Natural killer cell (primary cell): ENCODE measurements at regions not wholly inside any gene's neighbourhood (a gene's known extent, or its start where the extent isn't known, plus 50 kb on each side); places are given as distances from the start of the nearest gene placed in this dataset.

Experiments
- ATAC-seq, 3 donors: fragments of 150-1000 bp in 2 of 3; fragments of 200-7000 bp in 1 of 3; cut with Tn5 transposase; 1 replicate in 1 of 3; 2 replicates in 2 of 3; pipeline ENCODE4 v1.10.0; 2021; ENCODE audit warnings: mild to moderate bottlenecking in 2 of 3, moderate library complexity in 2 of 3
- DNase-seq, 2 donors: peaks; one replicate each; pipeline versions ENCODE4 v3.0.0 to v3.0.0-alpha.2; 2013 to 2021; ENCODE audit warnings: mixed read lengths in 1 of 2
- H3K27ac ChIP-seq: one replicate; pipeline ENCODE4 v1.5.1; 2013; ENCODE audit warnings: mild to moderate bottlenecking, low read length
- H3K27me3 ChIP-seq: one replicate; pipeline ENCODE4 v1.6.1; 2013; ENCODE audit warnings: low read length; ENCODE audit not compliant: control insufficient read depth, insufficient read depth
- H3K36me3 ChIP-seq: one replicate; pipeline ENCODE4 v1.6.1; 2013; ENCODE audit warnings: low read length; ENCODE audit not compliant: control insufficient read depth, insufficient read depth
- H3K4me1 ChIP-seq: one replicate; pipeline ENCODE4 v1.6.1; 2013; ENCODE audit warnings: low read length; ENCODE audit not compliant: control insufficient read depth, insufficient read depth
- H3K4me3 ChIP-seq: one replicate; pipeline ENCODE4 v1.5.1; 2013; ENCODE audit warnings: low read length
- H3K9me3 ChIP-seq: one replicate; pipeline ENCODE4 v1.6.1; 2013; ENCODE audit warnings: low read length; ENCODE audit not compliant: control insufficient read depth, insufficient read depth
- H3K27ac Mint-ChIP-seq, 2 donors: one replicate each; pipeline ENCODE4 v1.8.0; 2022; ENCODE audit warnings: mild to moderate bottlenecking in 2 of 2, mixed read lengths in 2 of 2, moderate library complexity in 1 of 2
- H3K27me3 Mint-ChIP-seq, 2 donors: one replicate each; pipeline ENCODE4 v1.8.0; 2022; ENCODE audit warnings: low read depth in 2 of 2, mixed read lengths in 2 of 2
- H3K36me3 Mint-ChIP-seq: one replicate; pipeline ENCODE4 v1.8.0; 2022; ENCODE audit warnings: mixed read lengths
- H3K4me1 Mint-ChIP-seq, 2 donors: one replicate each; pipeline ENCODE4 v1.8.0; 2022; ENCODE audit warnings: mixed read lengths in 2 of 2
- H3K4me3 Mint-ChIP-seq: one replicate; pipeline ENCODE4 v1.8.0; 2022; ENCODE audit warnings: mild to moderate bottlenecking, moderate library complexity, mixed read lengths
- H3K9me3 Mint-ChIP-seq, 2 donors: one replicate each; pipeline ENCODE4 v1.8.0; 2022; ENCODE audit warnings: mixed read lengths in 2 of 2
- WGBS: methylation state at CpG from one replicate; pipeline ENCODE4 v1.1.7; 2013; ENCODE audit warnings: missing lambda C conversion rate; ENCODE audit not compliant: insufficient coverage; 5-methylcytosine and 5-hydroxymethylcytosine counted together
- intact Hi-C: fragments of 100-400 bp; cut with micrococcal nuclease; formaldehyde crosslinking; loops from one replicate; pipeline ENCODE4 v1.14.2; 2022
- TF ChIP-seq, protein P1 (sequence below): fragments of 200-600 bp; IDR thresholded peaks from one replicate; pipeline ENCODE4 v1.8.0; 2022; ENCODE audit warnings: antibody characterized with exemption

DNA sequence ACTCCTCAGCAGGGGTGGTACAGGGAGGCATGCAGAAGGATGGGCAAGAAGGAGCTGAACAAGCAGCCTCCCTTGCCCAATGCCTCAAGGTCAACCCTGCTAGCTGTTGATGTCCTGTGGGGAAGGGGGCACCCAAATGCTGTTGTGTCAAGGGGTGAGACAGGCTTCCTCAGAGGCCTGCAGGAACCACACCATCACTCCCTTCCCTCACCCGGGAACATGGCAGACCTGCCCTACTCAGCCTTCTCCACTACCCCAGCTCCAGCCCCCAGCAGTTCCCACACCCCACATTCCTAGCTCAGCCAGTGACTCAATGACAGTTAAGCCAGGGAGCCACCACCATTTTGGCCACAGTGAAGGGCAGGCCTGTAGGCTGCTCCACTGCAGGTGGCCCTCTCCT is 53.9 kb upstream of the RMP24 start:
- no peak overlapping the region for H3K27ac Mint-ChIP-seq
- DNase-seq (no peak), ATAC-seq (no peak)
- Histone ChIP-seq H3K4me3 (no peak overlapping the region), H3K9me3 (no peaks in the 10 kb centered on the region), H3K36me3 (no peaks in the 10 kb centered on the region), H3K27me3 (no peaks in the 10 kb centered on the region), H3K4me1 (no peaks in the 10 kb centered on the region), H3K27ac (no peak overlapping the region)
- peaks cover 0 to 8% of the 10 kb centered on the region in 2 donors for H3K27me3 Mint-ChIP-seq
- intact Hi-C loops, result no loop called here
- WGBS, result 90% methylated on average over 1 of the region's 1 CpG
- H3K4me1 Mint-ChIP-seq, result no peaks in the 10 kb centered on the region
- H3K4me3 Mint-ChIP-seq, result no peak overlapping the region
- no peaks in the 10 kb centered on the region for H3K9me3 Mint-ChIP-seq
- TF ChIP-seq, protein P1, sequence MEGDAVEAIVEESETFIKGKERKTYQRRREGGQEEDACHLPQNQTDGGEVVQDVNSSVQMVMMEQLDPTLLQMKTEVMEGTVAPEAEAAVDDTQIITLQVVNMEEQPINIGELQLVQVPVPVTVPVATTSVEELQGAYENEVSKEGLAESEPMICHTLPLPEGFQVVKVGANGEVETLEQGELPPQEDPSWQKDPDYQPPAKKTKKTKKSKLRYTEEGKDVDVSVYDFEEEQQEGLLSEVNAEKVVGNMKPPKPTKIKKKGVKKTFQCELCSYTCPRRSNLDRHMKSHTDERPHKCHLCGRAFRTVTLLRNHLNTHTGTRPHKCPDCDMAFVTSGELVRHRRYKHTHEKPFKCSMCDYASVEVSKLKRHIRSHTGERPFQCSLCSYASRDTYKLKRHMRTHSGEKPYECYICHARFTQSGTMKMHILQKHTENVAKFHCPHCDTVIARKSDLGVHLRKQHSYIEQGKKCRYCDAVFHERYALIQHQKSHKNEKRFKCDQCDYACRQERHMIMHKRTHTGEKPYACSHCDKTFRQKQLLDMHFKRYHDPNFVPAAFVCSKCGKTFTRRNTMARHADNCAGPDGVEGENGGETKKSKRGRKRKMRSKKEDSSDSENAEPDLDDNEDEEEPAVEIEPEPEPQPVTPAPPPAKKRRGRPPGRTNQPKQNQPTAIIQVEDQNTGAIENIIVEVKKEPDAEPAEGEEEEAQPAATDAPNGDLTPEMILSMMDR, result no peak
- no peaks in the 10 kb centered on the region for H3K36me3 Mint-ChIP-seq

DNA sequence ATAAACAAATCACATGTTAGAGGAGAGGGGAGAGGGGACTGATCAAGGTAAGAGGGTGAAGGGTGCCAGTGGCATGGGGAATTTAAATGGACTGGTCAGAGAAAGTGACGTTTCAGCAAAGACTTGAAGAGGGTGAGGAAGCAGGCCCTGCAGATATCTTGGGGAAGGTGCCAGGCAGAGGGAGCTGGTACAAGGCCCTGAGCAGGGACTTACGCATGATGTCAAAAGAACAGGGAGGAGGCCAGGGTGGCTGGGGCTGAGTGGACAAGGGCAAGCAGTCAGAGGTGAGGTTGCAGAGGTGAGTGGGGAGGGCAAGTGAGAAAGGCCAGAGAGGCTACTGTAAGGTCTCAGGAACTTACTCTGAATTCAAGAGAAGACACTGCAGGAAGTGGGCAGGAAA is 53.3 kb upstream of the RMP24 start:
- Mint-ChIP-seq H3K27ac (no peak overlapping the region), H3K4me1 (no peaks in the 10 kb centered on the region)

DNA sequence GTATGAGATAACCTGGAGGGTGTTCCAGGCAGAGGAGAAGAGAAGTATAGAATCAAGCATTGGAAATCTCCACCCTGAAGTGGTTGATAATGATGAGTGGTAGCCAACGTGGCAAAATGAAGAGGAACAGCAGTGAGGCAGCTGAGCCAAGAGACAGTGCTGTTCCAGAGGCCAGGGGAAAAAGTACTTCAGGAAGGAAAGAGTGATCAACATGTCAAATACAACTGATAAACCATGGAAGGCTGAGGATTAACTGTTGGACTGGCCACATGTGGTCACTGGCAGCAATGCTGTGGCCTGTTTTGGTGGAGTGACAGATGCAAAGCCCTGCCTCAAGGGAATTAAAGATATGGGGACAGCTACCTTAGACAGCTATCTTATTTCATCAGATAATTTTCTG is 51.9 kb upstream of the RMP24 start:
- Mint-ChIP-seq H3K9me3 (no peaks in the 10 kb centered on the region), H3K27me3 (peaks cover 11 to 12% of the 10 kb centered on the region in 2 donors), H3K4me3 (no peak overlapping the region), H3K27ac (no peak overlapping the region), H3K36me3 (no peaks in the 10 kb centered on the region), H3K4me1 (no peaks in the 10 kb centered on the region)
- no peak for ATAC-seq
- DNase-seq, result no peak
- no peak overlapping the region for H3K27ac ChIP-seq
- H3K36me3 ChIP-seq, result no peaks in the 10 kb centered on the region
- H3K4me1 ChIP-seq, result no peaks in the 10 kb centered on the region
- no peaks in the 10 kb centered on the region for H3K9me3 ChIP-seq
- WGBS, result 55% methylated on average over 1 of the region's 1 CpG
- TF ChIP-seq, protein P1, result no peak
- intact Hi-C loops, result no loop called here
- no peaks in the 10 kb centered on the region for H3K27me3 ChIP-seq
- H3K4me3 ChIP-seq, result no peak overlapping the region

More for the DNA sequence above, 53.3 kb upstream of the RMP24 start:
- Mint-ChIP-seq H3K27me3 (peaks cover under 1 to 11% of the 10 kb centered on the region in 2 donors), H3K9me3 (no peaks in the 10 kb centered on the region), H3K36me3 (no peaks in the 10 kb centered on the region), H3K4me3 (no peak overlapping the region)
- intact Hi-C loops, result no loop called here
- no peak overlapping the region for H3K4me3 ChIP-seq
- H3K4me1 ChIP-seq, result no peaks in the 10 kb centered on the region
- DNase-seq, result no peak
- no peak overlapping the region for H3K27ac ChIP-seq
- H3K27me3 ChIP-seq, result no peaks in the 10 kb centered on the region
- TF ChIP-seq, protein P1, result no peak
- ATAC-seq, result no peak
- no peaks in the 10 kb centered on the region for H3K36me3 ChIP-seq
- WGBS, result 94% methylated on average over 2 of the region's 2 CpGs
- no peaks in the 10 kb centered on the region for H3K9me3 ChIP-seq
